Activated T-cell treated with anti-CD3 and anti-CD28 coated beads, Interleukin-2, amount 50 U/mL, for 4 hours (primary cell): ENCODE measurements at regions not wholly inside any gene's neighbourhood (a gene's known extent, or its start where the extent isn't known, plus 50 kb on each side); places are given as distances from the start of the nearest gene placed in this dataset.
A peak's percentile ranks its signal among the peaks of the same experiment; 100 is the strongest.
"Not testable (repeated sequence)": the region's sequence is repeated elsewhere in the genome, so short reads cannot be mapped to it uniquely, and the experiment has no call there.

Experiments used
- ATAC-seq, 2 donors: fragments of 200-7000 bp; cut with Tn5 transposase; one replicate each; pipeline ENCODE4 v1.10.0; 2021
- DNase-seq: peaks from one replicate; pipeline ENCODE4 v3.0.0-alpha.2; 2020
- H3K27me3 Mint-ChIP-seq: one replicate; pipeline ENCODE4 v1.8.0; 2021; ENCODE audit warnings: low read depth, mixed read lengths
- H3K36me3 Mint-ChIP-seq: one replicate; pipeline ENCODE4 v1.8.0; 2022; ENCODE audit warnings: mixed read lengths; ENCODE audit not compliant: insufficient read depth
- H3K4me1 Mint-ChIP-seq: one replicate; pipeline ENCODE4 v1.8.0; 2021; ENCODE audit warnings: low read depth, mixed read lengths
- H3K4me3 Mint-ChIP-seq: one replicate; pipeline ENCODE4 v1.8.0; 2021; ENCODE audit warnings: mild to moderate bottlenecking, moderate library complexity, mixed read lengths
- H3K9me3 Mint-ChIP-seq: one replicate; pipeline ENCODE4 v1.8.0; 2021; ENCODE audit warnings: mixed read lengths

GRCh38 chr4:56181140-56181953 lies 205.9 kb downstream of the AASDH start:
- Mint-ChIP-seq H3K36me3 (no peaks in the 10 kb centered on the region), H3K9me3 (peaks cover 4% of the 10 kb centered on the region), H3K27me3 (peaks cover 5% of the 10 kb centered on the region), H3K4me3 (no peak overlapping the region), H3K4me1 (peaks cover 12% of the 10 kb centered on the region)
- DNase-seq (no peak), ATAC-seq (peak; percentile 18 to 35)

GRCh38 chr4:56169061-56169460 lies 218.2 kb downstream of the AASDH start:
- no peak overlapping the region for H3K4me3 Mint-ChIP-seq
- no peaks in the 10 kb centered on the region for H3K4me1 Mint-ChIP-seq
- ATAC-seq (no peak), DNase-seq (no peak)
- peaks cover 5% of the 10 kb centered on the region for H3K9me3 Mint-ChIP-seq
- H3K27me3 Mint-ChIP-seq, result peaks cover 16% of the 10 kb centered on the region
- no peaks in the 10 kb centered on the region for H3K36me3 Mint-ChIP-seq

DNA sequence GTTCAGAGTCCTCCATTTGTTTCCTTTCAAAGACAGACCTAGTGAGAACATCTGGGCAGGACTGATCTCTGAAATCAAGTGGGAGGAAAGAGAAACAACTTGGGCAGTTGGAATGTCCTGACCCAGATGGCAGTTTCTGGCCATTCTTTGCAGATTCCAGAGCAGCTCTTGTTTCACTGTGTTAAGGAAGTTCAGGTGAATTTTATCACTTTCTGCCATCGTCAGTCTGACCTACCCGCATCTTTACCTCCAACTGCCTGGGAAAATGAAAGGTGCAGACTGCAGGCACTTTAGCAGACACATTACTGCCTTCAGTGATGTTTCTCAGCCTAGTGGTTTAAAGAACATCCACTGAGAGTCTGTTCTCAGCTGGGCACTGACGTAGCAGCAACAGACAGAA lies 216.2 kb downstream of the CEP135 start:
- H3K36me3 Mint-ChIP-seq, result no peaks in the 10 kb centered on the region
- no peaks in the 10 kb centered on the region for H3K4me1 Mint-ChIP-seq
- H3K4me3 Mint-ChIP-seq, result no peak overlapping the region
- H3K27me3 Mint-ChIP-seq, result peaks cover 11% of the 10 kb centered on the region
- DNase-seq (no peak), ATAC-seq (no peak)
- H3K9me3 Mint-ChIP-seq, result peaks cover 5% of the 10 kb centered on the region

- ATAC-seq (no peak), DNase-seq (no peak)
- Mint-ChIP-seq H3K27me3 (peaks cover 2% of the 10 kb centered on the region), H3K9me3 (no peaks in the 10 kb centered on the region), H3K4me3 (no peak overlapping the region), H3K36me3 (no peaks in the 10 kb centered on the region), H3K4me1 (no peaks in the 10 kb centered on the region)
These were observed 211.9 kb downstream of the CEP135 start for GRCh38 chr4:56160636-56161035.

DNA sequence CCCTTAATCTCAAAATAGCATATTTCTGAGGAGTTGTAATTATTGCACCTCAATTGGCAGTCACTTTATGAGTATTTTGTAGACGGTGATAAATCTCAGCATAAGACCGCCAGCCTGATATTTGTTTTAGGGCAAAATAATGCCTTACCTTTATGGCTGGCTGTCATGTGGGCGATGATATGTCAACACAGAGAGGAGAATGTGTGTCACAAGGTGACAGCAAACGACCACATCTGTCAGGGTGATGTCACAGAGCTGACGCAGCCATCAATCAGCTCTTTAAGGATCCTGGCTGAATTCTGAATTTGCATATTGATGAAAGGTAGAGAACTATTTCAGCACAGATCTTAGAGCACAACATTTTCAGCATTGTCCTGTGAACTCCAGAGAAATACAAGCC lies 209.7 kb downstream of the CEP135 start:
- no peaks in the 10 kb centered on the region for H3K9me3 Mint-ChIP-seq
- ATAC-seq (peak; percentile 40 to 80), DNase-seq (no peak)
- no peaks in the 10 kb centered on the region for H3K36me3 Mint-ChIP-seq
- no peaks in the 10 kb centered on the region for H3K27me3 Mint-ChIP-seq
- no peak overlapping the region for H3K4me3 Mint-ChIP-seq
- H3K4me1 Mint-ChIP-seq, result no peaks in the 10 kb centered on the region

DNA sequence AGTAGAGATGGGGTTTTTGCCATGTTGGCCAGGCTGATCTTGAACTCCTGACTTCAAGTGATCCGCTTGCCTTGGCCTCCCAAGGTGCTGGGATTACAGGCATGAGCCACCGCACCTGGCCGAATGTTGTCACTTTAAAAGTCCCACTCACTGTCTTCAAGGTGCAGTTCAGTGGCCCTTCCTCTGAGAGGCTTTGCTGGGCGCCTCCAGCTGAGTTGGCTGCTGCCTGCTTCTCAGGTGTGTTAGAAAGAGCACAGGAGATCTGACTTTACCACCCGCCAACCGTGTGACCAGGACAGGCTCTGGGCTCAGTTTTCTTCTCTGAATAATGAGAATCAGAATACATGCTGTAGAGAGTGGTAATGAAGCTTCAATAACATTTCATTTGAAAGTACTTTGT lies 207.4 kb downstream of the CEP135 start:
- DNase-seq, result no peak
- Mint-ChIP-seq H3K4me1 (no peaks in the 10 kb centered on the region), H3K27me3 (no peaks in the 10 kb centered on the region), H3K9me3 (no peaks in the 10 kb centered on the region), H3K4me3 (no peak overlapping the region), H3K36me3 (no peaks in the 10 kb centered on the region)
- no peak for ATAC-seq

GRCh38 chr4:56155432-56155831 lies 206.7 kb downstream of the CEP135 start:
- H3K9me3 Mint-ChIP-seq, result no peaks in the 10 kb centered on the region
- no peaks in the 10 kb centered on the region for H3K36me3 Mint-ChIP-seq
- no peak overlapping the region for H3K4me3 Mint-ChIP-seq
- no peaks in the 10 kb centered on the region for H3K4me1 Mint-ChIP-seq
- DNase-seq (no peak), ATAC-seq (no peak)
- H3K27me3 Mint-ChIP-seq, result no peaks in the 10 kb centered on the region

GRCh38 chr4:56149591-56149990 lies 200.8 kb downstream of the CEP135 start:
- Mint-ChIP-seq H3K4me1 (no peaks in the 10 kb centered on the region), H3K4me3 (no peak overlapping the region), H3K27me3 (peaks cover 5% of the 10 kb centered on the region), H3K36me3 (no peaks in the 10 kb centered on the region), H3K9me3 (no peaks in the 10 kb centered on the region)
- no peak for DNase-seq
- ATAC-seq, result no peak

- Mint-ChIP-seq H3K27me3 (peaks cover 8% of the 10 kb centered on the region), H3K4me1 (no peaks in the 10 kb centered on the region), H3K9me3 (no peaks in the 10 kb centered on the region), H3K36me3 (no peaks in the 10 kb centered on the region), H3K4me3 (no peak overlapping the region)
- no peak for DNase-seq
- no peak for ATAC-seq
These were observed 199.7 kb downstream of the CEP135 start for GRCh38 chr4:56148428-56148827.

DNA sequence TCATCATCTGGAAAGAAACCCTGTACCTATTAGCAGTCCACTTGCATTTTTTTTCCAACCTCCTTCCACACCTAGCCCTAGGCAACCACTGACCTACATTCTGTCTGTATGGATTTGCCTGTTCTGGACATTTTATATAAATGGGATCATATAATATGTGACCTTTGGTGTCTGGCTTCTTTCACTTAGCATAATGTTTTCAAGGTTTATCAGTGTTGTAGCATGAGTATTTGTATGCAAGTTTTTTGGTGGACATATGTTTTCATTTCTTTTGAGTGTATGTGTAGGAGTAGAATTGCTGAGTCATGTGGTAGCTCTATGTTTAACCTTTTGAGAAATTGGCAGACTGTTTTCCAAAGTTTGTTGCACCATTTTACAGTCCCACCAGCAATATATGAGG lies 198.6 kb downstream of the CEP135 start:
- Mint-ChIP-seq H3K9me3 (no peaks in the 10 kb centered on the region), H3K4me1 (no peaks in the 10 kb centered on the region), H3K36me3 (no peaks in the 10 kb centered on the region), H3K27me3 (peaks cover 8% of the 10 kb centered on the region), H3K4me3 (no peak overlapping the region)
- DNase-seq, result no peak
- ATAC-seq, result no peak

GRCh38 chr4:56146956-56147355 lies 198.2 kb downstream of the CEP135 start:
- DNase-seq (no peak), ATAC-seq (no peak)
- peaks cover 8% of the 10 kb centered on the region for H3K27me3 Mint-ChIP-seq
- no peaks in the 10 kb centered on the region for H3K36me3 Mint-ChIP-seq
- no peaks in the 10 kb centered on the region for H3K9me3 Mint-ChIP-seq
- no peak overlapping the region for H3K4me3 Mint-ChIP-seq
- H3K4me1 Mint-ChIP-seq, result no peaks in the 10 kb centered on the region

- no peaks in the 10 kb centered on the region for H3K4me1 Mint-ChIP-seq
- H3K27me3 Mint-ChIP-seq, result peaks cover 9% of the 10 kb centered on the region
- ATAC-seq, result no peak
- no peaks in the 10 kb centered on the region for H3K36me3 Mint-ChIP-seq
- DNase-seq, result no peak
- H3K4me3 Mint-ChIP-seq, result no peak overlapping the region
- H3K9me3 Mint-ChIP-seq, result no peaks in the 10 kb centered on the region
These were observed 193.3 kb downstream of the CEP135 start for GRCh38 chr4:56142088-56142487.

DNA sequence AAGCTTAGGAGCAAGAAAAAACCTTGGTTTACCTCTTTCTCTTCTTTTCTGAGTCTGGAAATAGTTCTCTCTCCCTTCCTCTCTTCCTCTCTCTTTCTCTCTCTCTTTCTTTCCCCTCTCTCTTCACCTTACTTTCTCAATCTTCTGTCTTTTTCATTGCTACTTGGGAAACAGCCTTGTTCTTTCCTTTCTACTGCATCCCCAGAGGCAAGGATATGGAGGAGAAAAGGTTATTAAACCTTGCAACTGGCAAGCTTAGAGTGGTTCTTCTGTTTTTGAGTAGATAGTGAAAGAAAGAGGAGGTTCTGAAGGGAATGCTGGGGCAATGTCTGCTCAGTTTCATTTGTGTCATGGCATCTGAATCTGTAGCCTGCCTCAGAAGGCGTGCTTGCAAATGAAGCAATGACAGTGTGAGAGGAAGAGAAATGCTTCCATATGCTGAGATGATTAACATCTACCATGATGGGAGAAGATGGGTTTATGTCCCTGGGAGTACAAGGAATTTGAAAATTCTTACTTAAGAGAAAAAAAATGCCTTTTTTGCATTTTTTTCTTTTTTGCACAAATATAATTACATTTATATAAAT lies 190.6 kb downstream of the CEP135 start:
- Mint-ChIP-seq H3K4me1 (no peaks in the 10 kb centered on the region), H3K36me3 (no peaks in the 10 kb centered on the region), H3K27me3 (peaks cover 8% of the 10 kb centered on the region), H3K9me3 (no peaks in the 10 kb centered on the region), H3K4me3 (no peak overlapping the region)
- ATAC-seq (no peak), DNase-seq (no peak)

GRCh38 chr4:56134834-56135233 lies 186.1 kb downstream of the CEP135 start:
- H3K27me3 Mint-ChIP-seq, H3K9me3 Mint-ChIP-seq, H3K4me1 Mint-ChIP-seq, H3K36me3 Mint-ChIP-seq, DNase-seq, H3K4me3 Mint-ChIP-seq, ATAC-seq: not testable (repeated sequence)

- no peaks in the 10 kb centered on the region for H3K36me3 Mint-ChIP-seq
- no peak for DNase-seq
- no peaks in the 10 kb centered on the region for H3K4me1 Mint-ChIP-seq
- no peak for ATAC-seq
- H3K9me3 Mint-ChIP-seq, result no peaks in the 10 kb centered on the region
- H3K4me3 Mint-ChIP-seq, result no peak overlapping the region
- peaks cover 6% of the 10 kb centered on the region for H3K27me3 Mint-ChIP-seq
These were observed 185.5 kb downstream of the CEP135 start for GRCh38 chr4:56134266-56134665.
